22Rv1 (cell line): ENCODE measurements at regions not wholly inside any gene's neighbourhood (a gene's known extent, or its start where the extent isn't known, plus 50 kb on each side); places are given as distances from the start of the nearest gene placed in this dataset.
"Not testable (repeated sequence)": the region's sequence is repeated elsewhere in the genome, so short reads cannot be mapped to it uniquely, and the experiment has no call there.

ENCODE experiments used
- H3K27ac ChIP-seq: fragments of 450-650 bp; 2 replicates; pipeline ENCODE4 v1.5.1; 2017
- ZFX ChIP-seq: fragments of 450-650 bp; IDR thresholded peaks from 2 replicates; pipeline ENCODE4 v1.6.1; 2017; ENCODE audit warnings: antibody characterized with exemption, borderline replicate concordance
- TF ChIP-seq, protein P1 (sequence below): fragments of 450-650 bp; IDR thresholded peaks from 2 replicates; pipeline ENCODE4 v1.5.1; 2017; ENCODE audit warnings: mild to moderate bottlenecking

- no peak overlapping the region for H3K27ac ChIP-seq
- TF ChIP-seq, protein P1, sequence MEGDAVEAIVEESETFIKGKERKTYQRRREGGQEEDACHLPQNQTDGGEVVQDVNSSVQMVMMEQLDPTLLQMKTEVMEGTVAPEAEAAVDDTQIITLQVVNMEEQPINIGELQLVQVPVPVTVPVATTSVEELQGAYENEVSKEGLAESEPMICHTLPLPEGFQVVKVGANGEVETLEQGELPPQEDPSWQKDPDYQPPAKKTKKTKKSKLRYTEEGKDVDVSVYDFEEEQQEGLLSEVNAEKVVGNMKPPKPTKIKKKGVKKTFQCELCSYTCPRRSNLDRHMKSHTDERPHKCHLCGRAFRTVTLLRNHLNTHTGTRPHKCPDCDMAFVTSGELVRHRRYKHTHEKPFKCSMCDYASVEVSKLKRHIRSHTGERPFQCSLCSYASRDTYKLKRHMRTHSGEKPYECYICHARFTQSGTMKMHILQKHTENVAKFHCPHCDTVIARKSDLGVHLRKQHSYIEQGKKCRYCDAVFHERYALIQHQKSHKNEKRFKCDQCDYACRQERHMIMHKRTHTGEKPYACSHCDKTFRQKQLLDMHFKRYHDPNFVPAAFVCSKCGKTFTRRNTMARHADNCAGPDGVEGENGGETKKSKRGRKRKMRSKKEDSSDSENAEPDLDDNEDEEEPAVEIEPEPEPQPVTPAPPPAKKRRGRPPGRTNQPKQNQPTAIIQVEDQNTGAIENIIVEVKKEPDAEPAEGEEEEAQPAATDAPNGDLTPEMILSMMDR: no peak
Observed at GRCh38 chr20:53811577-53811976, 217.9 kb upstream of the ZNF217 start.

GRCh38 chr20:53810661-53811355 lies 217.2 kb upstream of the ZNF217 start:
- TF ChIP-seq ZFX: no peak
- TF ChIP-seq, protein P1: no peak
- H3K27ac ChIP-seq: no peak overlapping the region

- no peak overlapping the region for H3K27ac ChIP-seq
- no peak for TF ChIP-seq ZFX
- TF ChIP-seq, protein P1: no peak
Observed at GRCh38 chr20:53809728-53810365, 216.2 kb upstream of the ZNF217 start.

DNA sequence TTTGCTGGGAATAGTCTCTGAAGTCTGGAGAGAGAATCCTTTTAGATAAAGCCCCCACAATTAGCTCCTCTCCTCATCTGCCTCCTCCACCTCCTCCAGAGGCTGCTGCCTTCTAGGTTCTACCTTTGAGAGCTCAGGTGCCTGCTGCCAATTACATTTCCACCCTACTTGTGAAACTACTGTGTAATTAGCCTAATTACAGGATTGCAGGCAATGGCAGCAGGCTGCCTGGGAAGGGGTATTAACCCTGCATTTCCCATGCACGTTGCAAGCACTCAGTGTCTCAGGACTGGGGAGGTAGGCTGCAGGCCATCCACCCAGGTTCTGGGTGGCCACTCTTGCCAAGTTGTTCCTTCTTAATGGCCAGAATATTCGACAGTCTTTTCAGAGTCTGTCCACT lies 215.6 kb upstream of the ZNF217 start:
- H3K27ac ChIP-seq: no peak overlapping the region
- TF ChIP-seq, protein P1: no peak
- no peak for TF ChIP-seq ZFX

GRCh38 chr20:53808733-53809132 lies 215.1 kb upstream of the ZNF217 start:
- TF ChIP-seq ZFX: no peak
- TF ChIP-seq, protein P1: no peak
- H3K27ac ChIP-seq: no peak overlapping the region

DNA sequence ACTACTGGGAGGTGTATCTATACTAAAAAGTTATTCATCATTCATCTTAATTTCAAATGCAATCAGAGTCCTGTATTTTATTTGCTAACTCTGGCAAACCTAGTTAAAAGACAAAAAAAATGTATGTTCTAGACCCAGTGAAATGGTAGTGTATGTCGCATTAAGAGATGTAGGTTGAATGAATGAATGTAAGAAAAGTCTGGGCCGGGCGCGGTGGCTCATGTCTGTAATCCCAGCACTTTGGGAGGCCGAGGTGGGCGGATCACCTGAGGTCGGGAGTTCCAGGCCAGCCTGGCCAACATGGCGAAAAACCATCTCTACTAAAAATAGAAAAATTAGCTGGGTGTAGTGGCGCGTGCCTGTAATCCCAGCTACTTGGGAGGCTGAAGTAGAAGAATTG lies 214.7 kb upstream of the ZNF217 start:
- H3K27ac ChIP-seq: not testable (repeated sequence)

- TF ChIP-seq, protein P1: no peak
- H3K27ac ChIP-seq: no peak overlapping the region
Observed at GRCh38 chr20:53806683-53807401, 213.2 kb upstream of the ZNF217 start.
